ENCODE measurements at regions not wholly inside any gene's neighbourhood (a gene's known extent, or its start where the extent isn't known, plus 50 kb on each side); places are given as distances from the start of the nearest gene placed in this dataset.

DNA sequence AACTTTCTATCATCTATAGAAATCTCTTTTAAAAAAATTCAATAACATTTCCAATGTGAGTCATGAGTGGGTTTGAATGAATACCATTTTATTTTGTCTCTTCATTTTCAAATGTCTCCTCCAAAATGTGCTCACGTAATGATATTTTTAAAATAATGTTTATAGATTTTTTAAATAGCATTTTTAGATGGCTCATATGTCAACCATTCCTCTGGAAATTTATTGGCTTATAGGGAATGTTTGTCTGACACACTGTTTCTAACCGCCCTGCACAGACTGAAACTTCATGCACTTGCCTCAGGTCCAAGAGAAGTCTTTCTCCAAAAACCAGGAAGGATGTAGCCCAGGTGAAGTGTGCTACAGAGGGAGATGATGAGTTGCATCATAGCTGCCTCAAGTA lies 88.8 kb upstream of the PLEKHG7 start:
- DNase-seq: no peak

DNA sequence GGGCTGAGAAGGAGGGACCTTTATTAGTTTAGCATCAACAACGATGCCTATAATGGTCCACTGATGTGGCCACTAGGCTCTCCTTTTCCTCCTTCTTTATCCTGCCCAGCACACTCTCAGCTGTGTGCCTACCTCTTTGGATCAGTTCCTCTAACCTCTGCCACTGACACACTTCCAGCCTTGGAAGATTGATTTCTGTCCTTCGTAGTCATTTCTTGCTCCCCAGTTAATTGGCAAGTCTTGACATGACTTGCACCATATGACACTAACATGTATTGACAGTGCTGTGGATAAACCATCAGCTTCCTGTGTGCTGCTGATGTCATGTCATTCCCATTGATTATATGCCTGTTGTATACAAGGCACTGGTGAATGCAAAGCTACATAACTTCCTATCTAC lies 90.2 kb upstream of the PLEKHG7 start:
- no peak for DNase-seq

DNA sequence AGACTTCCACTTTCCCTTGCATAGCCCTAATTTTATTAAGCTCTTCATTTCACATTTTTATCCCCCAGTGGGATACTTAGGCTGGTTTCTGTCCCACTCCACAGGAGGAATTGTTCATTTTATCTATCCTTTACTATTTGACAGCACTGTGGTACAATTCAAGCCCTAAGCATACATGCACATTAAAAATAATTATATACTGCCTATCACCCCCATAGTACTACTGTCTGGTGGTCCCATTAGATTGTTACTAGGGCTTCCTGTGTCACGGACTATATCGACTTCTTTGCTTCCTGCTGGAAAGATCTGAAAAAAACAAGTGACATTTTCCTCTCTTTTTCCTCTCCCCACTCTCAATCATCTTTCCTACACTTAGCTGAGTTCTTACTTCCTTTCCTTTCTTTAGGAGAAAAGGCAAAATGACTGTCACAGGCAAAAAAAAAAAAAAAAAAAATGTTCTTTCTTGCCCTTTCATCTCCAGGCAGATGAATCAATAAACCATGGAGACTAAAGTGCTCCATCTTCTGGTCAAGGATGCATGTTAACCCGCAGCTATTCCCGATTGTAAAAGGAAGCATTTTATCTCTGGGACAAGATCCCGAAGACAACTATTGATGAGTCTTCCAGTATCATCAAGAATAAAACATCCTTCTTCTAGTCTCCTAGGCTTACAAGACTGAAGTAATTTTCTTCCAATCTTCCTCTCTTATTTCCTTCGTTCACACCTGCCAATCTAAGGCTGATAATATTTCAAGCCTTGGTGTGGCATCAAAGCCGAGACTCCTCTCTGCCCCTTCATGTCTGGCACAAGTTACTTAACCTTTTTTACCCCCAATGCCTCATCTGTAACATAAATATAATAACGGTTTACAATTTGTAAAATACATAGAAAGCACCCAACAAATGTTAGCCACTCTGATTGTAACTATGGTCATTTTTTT lies 94.4 kb upstream of the PLEKHG7 start:
- DNase-seq: no peak

DNA sequence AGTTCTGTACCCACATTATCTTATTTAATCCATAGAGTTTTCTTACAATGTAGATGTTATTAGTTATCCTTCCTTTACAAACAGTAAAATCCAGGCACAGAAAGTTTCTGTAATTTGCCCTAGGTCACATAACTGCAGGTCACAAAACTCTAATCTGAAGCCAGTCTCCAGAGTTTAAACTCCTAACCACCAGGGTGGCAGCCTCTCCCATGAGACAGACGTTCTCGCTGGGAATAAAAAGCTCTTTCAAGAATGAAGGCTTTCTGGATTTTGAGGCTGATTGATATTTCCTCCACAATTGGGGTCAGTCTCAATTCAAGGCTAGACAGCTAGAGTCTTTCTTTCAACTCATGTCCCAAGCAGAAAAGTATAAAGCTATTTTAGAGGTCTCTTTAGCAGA lies 95.8 kb upstream of the PLEKHG7 start:
- DNase-seq: no peak

DNA sequence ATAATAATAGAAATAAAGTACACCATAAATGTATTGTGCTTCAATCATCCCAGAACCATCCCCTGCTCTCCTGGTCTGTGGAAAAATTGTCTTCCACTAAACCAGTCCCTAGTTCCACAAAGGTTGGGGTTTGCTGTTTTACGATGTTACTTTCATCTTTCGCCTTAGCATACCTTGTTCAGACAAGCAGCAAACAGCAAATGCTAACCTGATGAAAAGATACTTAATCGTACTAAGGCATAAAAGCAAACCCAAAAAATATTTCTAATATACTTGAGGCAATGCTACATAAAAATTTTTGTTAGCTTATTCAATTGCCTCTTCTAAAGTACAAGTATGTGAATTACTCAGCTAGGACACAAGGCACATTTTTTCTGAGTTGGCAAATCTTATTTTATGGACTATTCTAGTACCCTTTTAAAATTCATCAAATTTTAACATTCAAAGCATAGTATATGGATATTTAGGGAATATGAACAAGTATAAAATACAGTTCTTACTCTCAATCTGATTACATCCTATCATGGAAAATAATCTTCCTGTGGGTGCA lies 97.1 kb upstream of the PLEKHG7 start:
- no peak for DNase-seq

DNA sequence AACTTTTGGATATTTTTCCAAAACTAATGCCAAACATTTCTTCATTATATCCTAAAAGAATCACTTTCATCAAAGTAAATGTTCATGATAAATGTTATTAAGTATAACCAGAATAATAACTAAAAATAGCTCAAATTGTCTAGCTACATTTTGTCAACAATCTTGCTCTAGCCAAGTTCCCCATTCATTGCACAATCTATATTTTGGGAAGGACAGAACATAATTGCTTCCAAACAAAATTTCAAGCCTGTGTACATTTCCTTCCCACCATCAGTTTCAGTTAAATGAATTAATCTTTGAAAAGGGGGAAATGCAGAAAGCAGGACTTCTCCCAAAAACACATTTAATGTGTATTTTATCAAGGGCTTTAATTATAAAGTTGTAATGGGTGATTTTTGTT lies 98.0 kb upstream of the PLEKHG7 start:
- DNase-seq: no peak

DNA sequence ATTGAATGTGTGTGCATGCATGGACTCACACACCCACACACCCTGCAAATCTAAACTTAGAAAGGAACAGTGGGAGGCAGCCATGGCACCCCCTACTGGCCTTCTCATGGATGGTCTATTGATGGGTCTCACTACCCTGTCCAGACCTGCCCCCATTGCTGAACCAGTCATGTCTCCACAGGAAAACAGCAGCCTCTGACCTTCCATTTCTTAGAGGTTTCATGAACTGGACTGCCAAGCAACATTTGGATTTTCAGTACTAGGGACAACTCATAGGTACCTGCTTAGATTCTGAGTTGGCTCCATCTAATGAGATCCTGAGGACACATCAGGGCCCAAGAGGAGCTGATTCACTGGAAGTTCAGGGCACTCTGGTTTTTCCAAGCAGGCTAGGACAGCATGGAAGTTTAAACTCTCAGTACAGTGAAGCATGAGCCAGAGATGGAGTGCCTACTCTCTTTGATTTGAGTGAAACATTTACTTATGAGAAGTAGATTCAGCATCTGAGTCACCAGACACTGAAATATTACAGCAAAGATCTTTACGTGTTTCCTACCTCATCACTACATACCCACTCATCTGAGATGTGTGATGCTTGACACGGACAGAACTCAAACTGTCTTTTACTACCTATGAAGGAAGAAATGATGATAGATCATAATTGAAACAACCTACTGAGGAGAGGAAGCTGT lies 98.9 kb upstream of the PLEKHG7 start:
- no peak for DNase-seq

DNA sequence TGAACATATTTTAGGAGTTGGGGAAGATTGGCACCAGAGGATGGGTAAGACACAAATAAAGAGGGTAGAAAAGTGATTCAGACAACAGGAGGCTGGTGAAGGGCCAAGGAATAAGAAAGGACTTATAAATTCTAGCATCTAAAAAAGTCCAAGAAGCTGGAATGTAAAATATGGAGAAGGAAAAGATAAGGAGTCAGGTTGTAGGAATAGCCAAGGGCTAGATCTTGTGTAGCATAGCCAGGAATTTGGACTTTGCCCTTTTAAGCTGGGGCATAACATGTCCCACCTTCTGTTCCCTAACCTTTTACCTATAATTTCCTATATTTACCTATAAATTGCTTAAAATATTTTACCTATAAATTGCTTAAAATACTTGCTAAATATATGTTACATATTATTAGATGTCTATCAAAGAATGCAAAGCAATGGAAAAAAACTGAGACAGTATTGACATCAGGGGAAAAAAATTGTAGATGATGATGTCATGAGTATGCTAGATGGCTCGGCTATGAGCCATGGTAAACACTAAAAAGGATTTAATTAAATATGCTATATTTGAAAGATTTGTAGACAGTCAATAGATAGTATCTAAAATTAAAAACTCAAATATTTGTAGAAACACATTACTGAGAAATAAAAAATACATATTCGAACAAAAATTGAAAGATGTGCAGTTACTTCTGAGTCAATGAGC lies 99.7 kb upstream of the PLEKHG7 start:
- no peak for DNase-seq

DNA sequence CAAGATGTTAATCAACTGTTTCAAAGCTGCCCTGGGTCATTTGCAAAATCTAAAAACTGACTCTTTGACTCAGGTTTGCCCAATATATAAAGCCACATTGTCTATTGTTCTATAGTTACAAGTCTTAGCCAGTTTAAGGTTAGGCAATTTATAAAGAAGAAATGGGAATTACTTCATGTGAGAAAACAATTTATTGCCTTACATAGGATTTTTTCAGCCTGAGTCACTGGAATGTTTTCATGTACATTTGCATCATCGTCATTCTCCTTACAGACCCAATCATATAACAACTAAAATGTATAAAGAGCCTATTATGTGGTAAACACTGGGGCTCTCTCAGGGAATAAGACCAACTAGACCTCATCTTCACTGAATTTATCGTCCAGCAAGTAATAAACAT lies 100.3 kb upstream of the PLEKHG7 start:
- DNase-seq: no peak

DNA sequence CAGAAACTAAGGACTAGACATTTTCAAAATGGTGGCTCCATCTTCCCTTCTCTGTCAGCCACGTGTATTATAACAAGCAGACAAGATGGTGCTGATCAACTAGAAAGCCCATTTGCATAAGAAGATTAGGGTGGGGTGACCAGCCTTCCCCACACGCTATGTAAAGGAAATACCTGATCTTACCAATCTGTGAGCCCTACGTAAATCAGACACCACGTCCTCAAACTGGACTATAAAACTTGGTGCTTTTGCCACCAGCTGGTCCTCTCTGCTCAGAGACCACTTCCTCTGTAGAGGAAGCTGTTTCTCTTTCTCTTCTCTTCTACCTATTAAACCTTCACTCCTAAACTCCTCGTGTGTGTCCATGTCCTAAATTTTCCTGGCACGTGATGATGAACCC lies 101.1 kb upstream of the PLEKHG7 start:
- no peak for DNase-seq

DNA sequence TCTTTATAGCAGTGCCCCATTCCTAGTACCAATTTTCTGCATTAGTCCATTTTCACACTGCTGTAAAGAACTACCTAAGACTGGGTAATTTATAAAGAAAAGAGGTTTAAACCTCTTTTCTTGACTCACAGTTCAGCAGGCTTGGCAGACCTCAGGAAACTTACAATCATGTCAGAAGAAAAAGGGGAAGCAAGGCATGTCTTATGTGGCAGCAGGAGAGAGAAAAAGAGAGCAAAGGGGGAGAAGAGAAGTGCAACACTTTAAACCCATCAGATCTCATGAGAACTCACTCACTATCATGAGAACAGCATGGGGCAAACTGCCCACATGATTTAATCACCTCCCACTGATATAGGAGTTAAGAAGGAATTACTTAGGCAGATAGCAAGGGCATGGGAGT lies 101.6 kb upstream of the PLEKHG7 start:
- no peak for DNase-seq

DNA sequence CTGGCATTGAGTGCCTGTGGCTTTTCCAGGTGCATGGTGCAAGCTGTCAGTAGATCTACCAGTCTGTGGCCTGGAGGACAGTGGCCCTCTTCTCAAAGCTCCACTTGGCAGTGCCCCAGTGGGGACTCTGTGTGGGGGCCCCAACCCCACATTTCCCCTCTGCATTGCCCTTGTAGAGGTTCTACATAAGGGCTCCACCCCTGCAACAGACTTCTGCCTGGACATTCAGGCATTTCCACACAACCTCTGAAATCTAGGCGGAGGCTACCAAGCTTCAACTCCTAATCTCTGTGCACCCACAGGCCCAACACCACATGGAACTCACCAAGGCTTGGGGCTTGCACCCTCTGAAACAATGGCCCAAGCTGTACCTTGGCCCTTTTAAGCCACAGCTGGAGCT lies 102.7 kb upstream of the PLEKHG7 start:
- DNase-seq: no peak

DNA sequence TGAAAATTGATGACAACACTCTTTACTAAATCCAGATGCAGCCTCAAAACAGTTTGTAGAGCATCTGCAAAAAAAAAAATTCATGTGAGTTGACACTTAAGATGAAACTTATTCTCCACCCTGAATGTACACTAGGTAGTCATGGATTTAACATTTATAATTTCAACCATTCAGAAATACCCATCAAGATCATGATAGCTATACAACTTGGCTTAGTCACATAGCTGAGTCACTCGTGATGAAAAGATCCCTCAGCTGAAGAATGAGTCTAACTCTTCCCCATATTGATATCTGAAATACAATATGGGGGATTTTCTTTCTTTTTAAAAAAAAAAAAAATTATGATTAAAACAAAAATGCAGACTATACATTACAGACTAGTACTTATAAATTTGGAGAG lies 104.8 kb upstream of the PLEKHG7 start:
- no peak for DNase-seq

DNA sequence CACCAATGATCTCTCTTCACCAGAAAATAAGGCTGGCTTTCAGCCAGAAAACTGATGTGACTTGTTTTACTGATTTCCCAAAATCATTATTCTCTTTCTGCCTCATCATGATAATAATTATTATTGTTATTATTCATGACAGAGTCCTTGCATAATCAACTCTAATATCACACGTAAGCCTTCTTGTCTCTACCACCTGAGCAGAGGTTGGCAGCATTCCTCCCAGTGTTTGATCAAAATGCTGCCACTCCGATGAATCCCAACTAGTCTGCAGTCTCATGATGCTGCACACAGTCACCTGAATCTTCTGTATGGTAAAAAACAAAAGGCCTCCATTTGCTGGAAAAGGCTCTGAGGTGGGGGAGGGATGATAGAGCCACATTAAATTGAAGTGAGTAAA lies 105.7 kb upstream of the PLEKHG7 start:
- DNase-seq: no peak

DNA sequence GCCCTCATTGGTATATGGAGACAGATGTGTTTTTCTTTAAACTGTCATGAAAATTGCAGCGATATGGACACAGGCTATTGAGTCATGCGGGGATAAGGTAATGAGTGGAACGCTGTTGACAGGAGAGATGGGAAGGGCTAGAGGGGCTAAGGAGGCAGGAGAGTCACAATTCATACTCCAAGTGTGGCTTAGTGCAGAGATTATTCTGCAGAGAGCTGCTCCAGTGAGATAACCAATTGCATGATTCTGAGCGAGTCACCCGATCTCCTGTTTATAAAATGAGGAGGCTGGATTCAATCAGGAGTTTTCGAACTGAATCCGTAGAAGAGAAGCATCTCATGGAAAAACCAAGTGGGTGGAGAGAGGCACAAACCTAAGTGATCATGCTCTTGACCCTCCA lies 106.4 kb upstream of the PLEKHG7 start:
- no peak for DNase-seq

DNA sequence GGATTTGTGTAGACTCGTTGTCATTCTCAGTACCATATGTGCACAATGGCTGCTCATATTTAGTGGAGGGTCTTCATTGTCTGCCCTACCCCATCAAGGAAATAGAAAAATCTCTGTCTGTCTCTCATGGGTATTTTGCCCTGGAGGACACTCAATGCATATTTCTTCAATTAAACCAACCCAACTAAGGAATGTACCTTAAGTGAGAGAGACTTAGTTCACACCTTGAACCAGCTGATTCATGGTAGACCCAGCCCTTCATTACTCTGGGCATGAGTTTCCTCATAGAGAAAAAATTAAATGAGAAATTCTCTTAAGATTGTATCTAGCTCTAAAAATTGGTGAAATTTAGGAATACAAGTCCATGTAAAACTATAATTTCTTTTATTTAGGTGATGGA lies 107.1 kb upstream of the PLEKHG7 start:
- DNase-seq: no peak

DNA sequence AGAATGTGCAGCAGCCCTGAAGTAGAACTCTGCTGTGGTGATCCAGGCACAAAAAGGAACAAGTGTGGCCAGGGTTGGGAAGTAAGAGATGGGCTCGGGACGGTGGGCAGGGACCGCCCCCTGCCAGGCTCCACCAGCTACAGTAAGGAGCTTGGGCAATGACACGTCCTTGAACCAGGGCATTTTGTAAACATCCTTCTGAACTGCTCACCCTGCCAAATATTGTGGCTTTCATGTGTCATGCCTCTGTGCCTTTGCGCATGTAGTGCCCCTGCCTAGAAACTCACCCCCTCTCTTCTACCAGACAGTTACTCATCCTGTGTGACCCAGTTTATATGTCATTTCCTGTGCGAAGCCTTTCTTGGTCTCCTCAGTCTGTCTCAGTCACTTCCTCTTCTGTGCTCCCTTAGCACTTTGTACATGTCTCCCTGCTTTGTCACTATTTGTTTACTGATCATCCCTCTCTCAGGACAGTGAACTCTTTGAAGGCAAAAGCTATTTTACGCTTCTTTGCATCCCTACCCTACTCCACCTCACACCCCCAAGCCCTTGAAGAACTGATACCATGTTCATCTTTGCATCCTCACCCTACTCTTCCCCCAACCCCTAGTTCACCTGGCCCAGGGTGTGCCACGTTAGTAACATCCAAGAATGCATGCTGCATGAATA lies 108.9 kb upstream of the PLEKHG7 start:
- peak; percentile 25 for DNase-seq

DNA sequence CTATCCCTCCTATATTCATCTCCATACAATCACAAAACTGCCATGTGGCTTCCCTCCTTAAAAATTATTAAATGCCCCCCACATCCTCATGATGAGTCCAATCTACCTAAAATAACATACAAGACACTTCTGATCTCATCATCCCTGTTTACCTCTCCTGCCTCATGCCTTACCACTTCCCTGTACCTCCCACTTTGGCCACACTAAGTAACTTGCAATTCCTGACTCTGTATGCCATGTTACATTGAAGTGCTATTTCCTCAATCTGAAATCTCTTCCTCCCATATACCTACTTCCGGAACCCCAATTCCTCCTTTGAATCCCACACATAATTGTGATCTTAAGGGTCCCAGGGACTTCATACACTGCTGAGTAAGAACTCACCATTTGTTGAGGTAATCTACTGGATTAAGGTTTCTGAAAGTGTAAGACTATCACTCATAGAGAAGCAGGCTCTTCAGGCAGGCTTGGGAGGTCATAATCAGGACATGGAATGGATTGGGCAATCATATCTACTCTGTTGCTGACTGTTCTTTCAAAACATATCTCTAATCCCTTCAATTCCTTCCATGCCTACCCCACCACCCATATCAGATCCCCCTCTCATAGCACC lies 117.6 kb upstream of the PLEKHG7 start:
- DNase-seq: no peak

DNA sequence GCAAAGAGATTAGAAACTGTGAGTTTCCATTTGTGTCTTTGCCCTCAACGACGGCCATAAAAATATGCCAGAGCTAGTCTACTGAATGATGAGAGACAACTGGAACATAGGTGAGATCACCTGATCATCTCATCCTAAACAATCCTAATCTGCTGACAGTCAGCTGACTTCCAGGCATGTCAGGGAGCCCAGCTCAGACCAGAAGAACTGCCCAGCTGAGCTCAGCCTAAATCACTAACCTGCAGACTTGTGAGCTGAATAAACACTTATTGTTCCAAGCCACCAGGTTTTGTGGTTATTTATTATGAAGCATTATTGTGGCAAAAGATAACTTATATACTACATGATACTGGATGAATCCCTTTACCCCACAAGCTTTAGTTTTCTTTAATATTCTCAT lies 118.9 kb upstream of the PLEKHG7 start:
- no peak for DNase-seq

DNA sequence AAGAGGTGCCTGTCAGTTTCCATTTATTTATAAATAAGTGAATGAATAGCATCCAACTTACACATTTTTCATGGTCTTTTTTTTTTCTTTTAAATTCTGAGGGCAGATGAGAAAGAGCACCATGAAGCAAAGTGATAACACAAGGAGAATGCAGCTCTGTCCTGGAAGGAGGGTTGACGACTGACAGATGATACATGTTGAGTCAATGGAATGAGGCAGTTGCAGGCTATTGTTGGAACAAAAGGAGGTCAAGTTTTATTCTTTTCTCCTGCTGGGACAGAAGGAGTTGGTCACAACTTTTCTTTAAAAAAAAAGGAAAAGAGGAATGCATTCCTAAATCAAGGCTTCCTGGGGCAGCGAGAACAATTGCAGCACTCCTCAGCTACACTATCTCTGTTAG lies 119.9 kb upstream of the PLEKHG7 start:
- DNase-seq: no peak

DNA sequence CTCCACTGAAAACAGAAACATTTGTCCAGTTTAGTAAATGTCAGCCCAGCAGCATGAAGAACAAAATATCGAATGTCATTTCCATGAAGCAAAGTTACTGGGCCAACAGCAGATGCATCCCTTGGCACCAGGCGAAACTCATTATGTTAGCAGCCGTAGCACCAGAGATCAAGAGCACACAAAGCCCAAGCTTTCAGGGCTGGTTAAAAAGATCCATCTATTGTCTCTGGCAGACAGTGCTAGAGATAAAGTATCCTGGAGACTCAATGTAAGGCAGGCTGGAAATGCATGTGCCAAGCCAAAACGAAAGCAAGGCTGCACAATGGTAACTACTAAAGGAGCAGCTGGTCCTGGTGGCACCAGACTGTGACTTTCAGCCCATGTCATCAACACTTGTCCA lies 120.3 kb upstream of the PLEKHG7 start:
- no peak for DNase-seq

DNA sequence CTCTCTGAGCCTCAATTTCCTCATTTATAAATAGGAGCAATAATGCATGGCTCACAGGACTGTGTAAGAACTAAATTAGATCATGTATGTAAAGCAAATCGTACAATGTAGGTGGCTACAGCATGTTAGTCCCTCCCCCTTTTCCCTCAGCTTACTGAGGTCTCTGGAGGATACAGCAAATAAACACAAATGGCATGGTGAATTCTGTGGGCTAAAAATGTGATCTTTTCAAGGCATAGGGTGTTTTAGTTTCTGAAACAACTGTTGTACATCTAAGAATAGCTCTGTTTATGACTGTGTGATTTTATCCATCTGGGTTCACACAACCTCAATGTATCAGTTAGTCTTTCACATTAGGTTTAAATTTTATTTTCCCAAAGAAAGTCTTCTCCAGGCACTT lies 121.2 kb upstream of the PLEKHG7 start:
- DNase-seq: no peak
